GM12878 (cell line): ENCODE measurements at regions not wholly inside any gene's neighbourhood (a gene's known extent, or its start where the extent isn't known, plus 50 kb on each side); places are given as distances from the start of the nearest gene placed in this dataset.
A peak's percentile ranks its signal among the peaks of the same experiment; 100 is the strongest.

Experiments used
- ATAC-seq: fragments of 200-7000 bp; cut with Tn5 transposase; 3 replicates; pipeline ENCODE4 v1.9.1; 2020; ENCODE audit warnings: mild to moderate bottlenecking, moderate library complexity
- BruUV-seq: library from RNA; stranded (reverse); fragments of 400-500 nt; replicated peaks from 2 replicates; lab custom pipeline; 2021; lab: Mats Ljungman, UMichigan
- CTCF ChIA-PET: fragments of 300-600 bp; sonication (Branson Sonifier 250); formaldehyde crosslinking; extraction: SDS; loops from one replicate; lab custom pipeline; 2021; ENCODE audit warnings: inconsistent platforms; lab: Yijun Ruan, JAX
- POLR2A ChIA-PET: fragments of 350-600 bp; formaldehyde crosslinking; extraction: SDS; loops from one replicate; lab custom pipeline; 2021; ENCODE audit warnings: inconsistent platforms; lab: Charles Lee
- RAD21 ChIA-PET: fragments of 300-600 bp; sonication (Branson Sonifier 250); formaldehyde crosslinking; loops from one replicate; lab custom pipeline; 2023; ENCODE audit warnings: antibody characterized with exemption; ENCODE audit not compliant: unreplicated experiment; lab: Charles Lee
- SMC1A ChIA-PET: fragments of 300-600 bp; sonication (Branson Sonifier 250); formaldehyde crosslinking; loops from one replicate; lab custom pipeline; 2023; ENCODE audit not compliant: unreplicated experiment, uncharacterized antibody; lab: Charles Lee
- DNase-seq: peaks from one replicate; pipeline ENCODE4 v3.0.0-alpha.2; 2011; ENCODE audit warnings: low read depth, low spot score
- FAIRE-seq: peaks from 3 replicates; lab custom pipeline; 2011; peaks lifted over from hg19 to GRCh38; lab: Jason Lieb, UNC
- H2AFZ ChIP-seq: 2 replicates; pipeline ENCODE4 v1.6.0; 2011; ENCODE audit warnings: low read depth, low read length, control low read depth; ENCODE audit not compliant: control insufficient read depth
- H3K27ac ChIP-seq: 2 replicates; pipeline ENCODE4 v1.5.1; 2011; ENCODE audit warnings: control low read depth; ENCODE audit not compliant: control insufficient read depth, insufficient read depth
- H3K27me3 ChIP-seq, 2 experiments: replicated peaks in 1 of 2; 2 replicates each; pipeline versions ENCODE4 v1.6.0 to v1.6.1; 2011; ENCODE audit warnings: low read length in 1 of 2; ENCODE audit not compliant: control insufficient read depth in 2 of 2, insufficient read depth in 2 of 2
- H3K36me3 ChIP-seq, 2 experiments: 2 replicates each; pipeline ENCODE4 v1.5.1; 2011; ENCODE audit warnings: low read length in 1 of 2; ENCODE audit not compliant: control insufficient read depth in 2 of 2, insufficient read depth in 2 of 2
- H3K4me1 ChIP-seq: 2 replicates; pipeline ENCODE4 v1.6.1; 2011; ENCODE audit warnings: mild to moderate bottlenecking, low read length, moderate library complexity, mixed read lengths; ENCODE audit not compliant: control insufficient read depth, insufficient read depth
- H3K4me2 ChIP-seq: 2 replicates; pipeline ENCODE4 v1.6.0; 2011; ENCODE audit warnings: control low read depth; ENCODE audit not compliant: control insufficient read depth, insufficient read depth
- H3K4me3 ChIP-seq: fragments of 200-600 bp; sonication (generic); 2 replicates; pipeline ENCODE4 v1.5.1; 2016
- H3K79me2 ChIP-seq: 2 replicates; pipeline ENCODE4 v1.6.0; 2011; ENCODE audit warnings: low read length; ENCODE audit not compliant: control insufficient read depth, insufficient read depth
- H3K9ac ChIP-seq: 2 replicates; pipeline ENCODE4 v1.8.0; 2011; ENCODE audit warnings: low read length, control low read depth, mixed read lengths; ENCODE audit not compliant: control insufficient read depth, insufficient read depth
- H3K9me3 ChIP-seq: replicated peaks from 3 replicates; pipeline ENCODE4 v1.5.1; 2011; ENCODE audit warnings: mild to moderate bottlenecking, low read length; ENCODE audit not compliant: control insufficient read depth, insufficient read depth
- H4K20me1 ChIP-seq: 2 replicates; pipeline ENCODE4 v1.6.0; 2011; ENCODE audit not compliant: control insufficient read depth, insufficient read depth
- BACH1 ChIP-seq: fragments of 450-650 bp; IDR thresholded peaks from 2 replicates; pipeline ENCODE4 v1.6.1; 2017; ENCODE audit warnings: mild to moderate bottlenecking, borderline replicate concordance
- BCL11A ChIP-seq: IDR thresholded peaks from 2 replicates; pipeline ENCODE4 v1.6.1; 2011; ENCODE audit warnings: low read depth, low read length
- DPF2 ChIP-seq: fragments of 450-650 bp; IDR thresholded peaks from 2 replicates; pipeline ENCODE4 v1.6.1; 2017; ENCODE audit warnings: mild to moderate bottlenecking
- HDAC2 ChIP-seq: fragments of 200-600 bp; sonication (generic); IDR thresholded peaks from 2 replicates; pipeline ENCODE4 v1.6.1; 2017
- IKZF1 ChIP-seq: fragments of 450-650 bp; conservative IDR thresholded peaks from 2 replicates; pipeline ENCODE4 v1.6.1; 2017; ENCODE audit warnings: antibody characterized with exemption, mild to moderate bottlenecking
- NFYA ChIP-seq: IDR thresholded peaks from 2 replicates; pipeline ENCODE4 v1.6.1; 2011; ENCODE audit warnings: low read depth, mild to moderate bottlenecking, low read length, improper control_type of control experiment, borderline replicate concordance
- PML ChIP-seq: IDR thresholded peaks from 2 replicates; pipeline ENCODE4 v1.6.1; 2012; ENCODE audit warnings: low read length, inconsistent platforms
- POLR2AphosphoS5 ChIP-seq: IDR thresholded peaks from 2 replicates; pipeline ENCODE4 v1.6.1; 2011; ENCODE audit warnings: mild to moderate bottlenecking, low read length, inconsistent platforms
- POU2F2 ChIP-seq: IDR thresholded peaks from 3 replicates; pipeline ENCODE4 v1.6.1; 2011; ENCODE audit warnings: low read depth, mild to moderate bottlenecking, low read length, borderline replicate concordance
- RAD51 ChIP-seq: fragments of 450-650 bp; IDR thresholded peaks from 2 replicates; pipeline ENCODE4 v1.6.1; 2016; ENCODE audit warnings: moderate library complexity, mild to moderate bottlenecking, inconsistent platforms
- RCOR1 ChIP-seq: conservative IDR thresholded peaks from 2 replicates; pipeline ENCODE4 v1.6.1; 2012; ENCODE audit warnings: low read depth, low read length, improper control_type of control experiment
- YY1 ChIP-seq: IDR thresholded peaks from 2 replicates; pipeline ENCODE4 v1.6.1; 2011; ENCODE audit warnings: low read depth, mild to moderate bottlenecking, low read length
- ZNF217 ChIP-seq: fragments of 450-650 bp; IDR thresholded peaks from 2 replicates; pipeline ENCODE4 v1.6.1; 2017; ENCODE audit warnings: antibody characterized with exemption, mild to moderate bottlenecking
- WGBS: methylation state at CpG from one replicate; pipeline ENCODE4 v1.1.6; 2016; ENCODE audit warnings: low lambda C conversion rate; ENCODE audit not compliant: insufficient replicate concordance, insufficient coverage; ENCODE audit errors: missing lambda C conversion rate; 5-methylcytosine and 5-hydroxymethylcytosine counted together
- in situ Hi-C: fragments of 300-500 bp; cut with MboI; formaldehyde crosslinking; loops from 9 replicates; pipeline ENCODE4 v1.14.3; 2018; ENCODE audit warnings: mixed read lengths
- intact Hi-C: fragments of 100-400 bp; cut with micrococcal nuclease; formaldehyde crosslinking; loops from one replicate; pipeline ENCODE4 v1.14.2; 2022; ENCODE audit not compliant: unreplicated experiment
- TF ChIP-seq, protein P1 (sequence below): fragments of 450-650 bp; IDR thresholded peaks from 2 replicates; pipeline ENCODE4 v1.6.1; 2016; ENCODE audit warnings: mild to moderate bottlenecking
- TF ChIP-seq, protein P2 (sequence below): IDR thresholded peaks from 2 replicates; pipeline ENCODE4 v1.6.1; 2012; ENCODE audit warnings: low read length, inconsistent platforms
- TF ChIP-seq, protein P3 (sequence below): fragments of 150-350 bp; IDR thresholded peaks from 2 replicates; pipeline ENCODE4 v1.6.1; 2016; ENCODE audit warnings: low read depth, low read length
- TF ChIP-seq, protein P4 (sequence below): IDR thresholded peaks from 2 replicates; pipeline ENCODE4 v1.6.1; 2011; ENCODE audit warnings: borderline replicate concordance, low read depth, mild to moderate bottlenecking, moderate library complexity, mixed read lengths, low read length; ENCODE audit not compliant: insufficient read depth; ENCODE audit errors: extremely low read length

DNA sequence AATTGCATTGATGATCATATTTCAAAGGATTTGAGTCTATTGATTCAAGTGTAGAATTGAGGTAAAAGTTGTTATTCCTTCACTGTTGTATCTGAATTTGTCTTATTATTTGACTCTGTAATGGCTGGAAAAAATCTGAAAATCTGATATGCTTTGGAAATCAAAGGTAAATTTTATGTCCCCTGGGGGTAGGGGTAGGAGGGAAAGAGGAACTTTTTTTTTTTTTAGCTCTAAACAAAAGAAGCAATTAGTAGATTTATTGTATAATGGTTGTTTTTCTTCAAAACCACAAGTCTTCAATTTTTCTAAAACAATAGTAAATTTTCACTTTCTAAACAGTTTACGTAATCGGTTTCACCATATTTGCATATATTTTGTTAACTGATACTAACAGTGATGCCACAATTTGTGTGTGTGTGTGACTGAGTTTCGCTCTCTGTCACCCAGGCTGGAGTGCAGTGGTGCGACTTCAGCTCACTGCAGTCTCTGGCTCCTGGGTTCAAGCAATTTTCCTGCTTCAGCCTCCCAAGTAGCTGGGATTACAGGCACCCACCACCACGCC lies 91.7 kb upstream of the GOLGA6L4 start:
- H3K4me1 ChIP-seq, result peaks cover 8% of the 10 kb centered on the region
- no peaks in the 10 kb centered on the region for H3K36me3 ChIP-seq
- intact Hi-C loops (no loop called here), in situ Hi-C loops (no loop called here)
- no peaks in the 10 kb centered on the region for H3K9me3 ChIP-seq
- H4K20me1 ChIP-seq, result no peaks in the 10 kb centered on the region
- ChIA-PET CTCF (interaction anchor here (1.0 kb wide), 1 partner anchor 427 kb away, joined by 4 read pairs; no protein-coding TSS in a partner anchor), POLR2A (no interaction called here), RAD21 (no interaction called here), SMC1A (no interaction called here)
- ATAC-seq (peak; percentile 92), FAIRE-seq (no peak), DNase-seq (peak; percentile 52)
- H3K4me3 ChIP-seq, result no peak overlapping the region
- H3K4me2 ChIP-seq, result no peak overlapping the region
- H3K9ac ChIP-seq, result no peak overlapping the region
- no peak overlapping the region for H2AFZ ChIP-seq
- BruUV-seq, result no TSS peak
- WGBS, result 0% methylated on average over 5 of the region's 5 CpGs
- no peaks in the 10 kb centered on the region for H3K79me2 ChIP-seq
- H3K27ac ChIP-seq, result no peak overlapping the region
- no peaks in the 10 kb centered on the region for H3K27me3 ChIP-seq
- no peak for TF ChIP-seq YY1
- 0 out of 2 replicates have a peak, but pooled peaks have one; percentile 63 for TF ChIP-seq ZNF217
- peak; percentile 77; the same call in 1 of the 2 replicates for TF ChIP-seq DPF2
- TF ChIP-seq NFYA, result no peak
- TF ChIP-seq, protein P1, sequence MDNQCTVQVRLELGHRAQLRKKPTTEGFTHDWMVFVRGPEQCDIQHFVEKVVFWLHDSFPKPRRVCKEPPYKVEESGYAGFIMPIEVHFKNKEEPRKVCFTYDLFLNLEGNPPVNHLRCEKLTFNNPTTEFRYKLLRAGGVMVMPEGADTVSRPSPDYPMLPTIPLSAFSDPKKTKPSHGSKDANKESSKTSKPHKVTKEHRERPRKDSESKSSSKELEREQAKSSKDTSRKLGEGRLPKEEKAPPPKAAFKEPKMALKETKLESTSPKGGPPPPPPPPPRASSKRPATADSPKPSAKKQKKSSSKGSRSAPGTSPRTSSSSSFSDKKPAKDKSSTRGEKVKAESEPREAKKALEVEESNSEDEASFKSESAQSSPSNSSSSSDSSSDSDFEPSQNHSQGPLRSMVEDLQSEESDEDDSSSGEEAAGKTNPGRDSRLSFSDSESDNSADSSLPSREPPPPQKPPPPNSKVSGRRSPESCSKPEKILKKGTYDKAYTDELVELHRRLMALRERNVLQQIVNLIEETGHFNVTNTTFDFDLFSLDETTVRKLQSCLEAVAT, result 0 out of 2 replicates have a peak, but pooled peaks have one; percentile 68
- TF ChIP-seq BCL11A, result 0 out of 2 replicates have a peak, but pooled peaks have one; percentile 15
- TF ChIP-seq HDAC2, result no peak
- TF ChIP-seq POU2F2, result peak; percentile 93; the same call in 2 of the 3 replicates
- TF ChIP-seq, protein P2, sequence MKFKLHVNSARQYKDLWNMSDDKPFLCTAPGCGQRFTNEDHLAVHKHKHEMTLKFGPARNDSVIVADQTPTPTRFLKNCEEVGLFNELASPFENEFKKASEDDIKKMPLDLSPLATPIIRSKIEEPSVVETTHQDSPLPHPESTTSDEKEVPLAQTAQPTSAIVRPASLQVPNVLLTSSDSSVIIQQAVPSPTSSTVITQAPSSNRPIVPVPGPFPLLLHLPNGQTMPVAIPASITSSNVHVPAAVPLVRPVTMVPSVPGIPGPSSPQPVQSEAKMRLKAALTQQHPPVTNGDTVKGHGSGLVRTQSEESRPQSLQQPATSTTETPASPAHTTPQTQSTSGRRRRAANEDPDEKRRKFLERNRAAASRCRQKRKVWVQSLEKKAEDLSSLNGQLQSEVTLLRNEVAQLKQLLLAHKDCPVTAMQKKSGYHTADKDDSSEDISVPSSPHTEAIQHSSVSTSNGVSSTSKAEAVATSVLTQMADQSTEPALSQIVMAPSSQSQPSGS, result peak; percentile 77
- no peak for TF ChIP-seq RAD51
- TF ChIP-seq, protein P3, sequence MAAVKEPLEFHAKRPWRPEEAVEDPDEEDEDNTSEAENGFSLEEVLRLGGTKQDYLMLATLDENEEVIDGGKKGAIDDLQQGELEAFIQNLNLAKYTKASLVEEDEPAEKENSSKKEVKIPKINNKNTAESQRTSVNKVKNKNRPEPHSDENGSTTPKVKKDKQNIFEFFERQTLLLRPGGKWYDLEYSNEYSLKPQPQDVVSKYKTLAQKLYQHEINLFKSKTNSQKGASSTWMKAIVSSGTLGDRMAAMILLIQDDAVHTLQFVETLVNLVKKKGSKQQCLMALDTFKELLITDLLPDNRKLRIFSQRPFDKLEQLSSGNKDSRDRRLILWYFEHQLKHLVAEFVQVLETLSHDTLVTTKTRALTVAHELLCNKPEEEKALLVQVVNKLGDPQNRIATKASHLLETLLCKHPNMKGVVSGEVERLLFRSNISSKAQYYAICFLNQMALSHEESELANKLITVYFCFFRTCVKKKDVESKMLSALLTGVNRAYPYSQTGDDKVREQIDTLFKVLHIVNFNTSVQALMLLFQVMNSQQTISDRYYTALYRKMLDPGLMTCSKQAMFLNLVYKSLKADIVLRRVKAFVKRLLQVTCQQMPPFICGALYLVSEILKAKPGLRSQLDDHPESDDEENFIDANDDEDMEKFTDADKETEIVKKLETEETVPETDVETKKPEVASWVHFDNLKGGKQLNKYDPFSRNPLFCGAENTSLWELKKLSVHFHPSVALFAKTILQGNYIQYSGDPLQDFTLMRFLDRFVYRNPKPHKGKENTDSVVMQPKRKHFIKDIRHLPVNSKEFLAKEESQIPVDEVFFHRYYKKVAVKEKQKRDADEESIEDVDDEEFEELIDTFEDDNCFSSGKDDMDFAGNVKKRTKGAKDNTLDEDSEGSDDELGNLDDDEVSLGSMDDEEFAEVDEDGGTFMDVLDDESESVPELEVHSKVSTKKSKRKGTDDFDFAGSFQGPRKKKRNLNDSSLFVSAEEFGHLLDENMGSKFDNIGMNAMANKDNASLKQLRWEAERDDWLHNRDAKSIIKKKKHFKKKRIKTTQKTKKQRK, result no peak
- TF ChIP-seq IKZF1, result peak; percentile 43; the same call in 1 of the 2 replicates
- TF ChIP-seq, protein P4, sequence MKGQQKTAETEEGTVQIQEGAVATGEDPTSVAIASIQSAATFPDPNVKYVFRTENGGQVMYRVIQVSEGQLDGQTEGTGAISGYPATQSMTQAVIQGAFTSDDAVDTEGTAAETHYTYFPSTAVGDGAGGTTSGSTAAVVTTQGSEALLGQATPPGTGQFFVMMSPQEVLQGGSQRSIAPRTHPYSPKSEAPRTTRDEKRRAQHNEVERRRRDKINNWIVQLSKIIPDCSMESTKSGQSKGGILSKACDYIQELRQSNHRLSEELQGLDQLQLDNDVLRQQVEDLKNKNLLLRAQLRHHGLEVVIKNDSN, result no peak
- TF ChIP-seq PML, result no peak
- TF ChIP-seq BACH1, result peak; percentile 63; the same call in 1 of the 2 replicates
- TF ChIP-seq POLR2AphosphoS5, result no peak
- no peak for TF ChIP-seq RCOR1
